ENCODE measurements at regions not wholly inside any gene's neighbourhood (a gene's known extent, or its start where the extent isn't known, plus 50 kb on each side); places are given as distances from the start of the nearest gene placed in this dataset.

- H3K4me3 ChIP-seq (replicated peaks in 1 of 4; ENCODE audit: control extremely low read depth in 1 of 4, insufficient read depth in 1 of 4, low read depth in 3 of 4, low read length in 4 of 4): no peak overlapping the region
- no peak overlapping the region for H3K9ac ChIP-seq (ENCODE audit: insufficient read depth, low read length)
- H3K27ac ChIP-seq (ENCODE audit: insufficient read depth, low read length): no peak overlapping the region
- no peaks in the 10 kb centered on the region for H4K20me1 ChIP-seq (ENCODE audit: control insufficient read depth, extremely low read depth, insufficient read depth, low read length)
- H3K27me3 ChIP-seq (ENCODE audit: control insufficient read depth, insufficient read depth, low read length): no peaks in the 10 kb centered on the region
- no peaks in the 10 kb centered on the region for H3K9me3 ChIP-seq (ENCODE audit: control insufficient read depth, insufficient read depth, low read depth, low read length)
- H2AFZ ChIP-seq (ENCODE audit: low read length): no peak overlapping the region
- TF ChIP-seq EZH2 (IDR thresholded peaks at IDR 0.05; ENCODE audit: low read length, missing control alignments): no peak
- TF ChIP-seq CTCF (conservative IDR thresholded peaks at IDR 0.05 in 1 of 2, IDR thresholded peaks at IDR 0.05 in 1 of 2; ENCODE audit: low read depth in 1 of 2, low read length in 2 of 2): no peak
- no peaks in the 10 kb centered on the region for H3K79me2 ChIP-seq (ENCODE audit: control insufficient read depth, insufficient read depth, low read length)
- H3K4me2 ChIP-seq (ENCODE audit: extremely low read depth, insufficient read depth, low read length): no peak overlapping the region
- H3K4me1 ChIP-seq (ENCODE audit: control insufficient read depth, extremely low read depth, insufficient read depth, low read length): no peaks in the 10 kb centered on the region
- no peaks in the 10 kb centered on the region for H3K36me3 ChIP-seq (ENCODE audit: control insufficient read depth, insufficient read depth, low read length)
- DNase-seq (ENCODE audit: low read depth in 2 of 2): no peak
These were observed 169.1 kb upstream of the CTNNB1 start for GRCh38 chr3:41030220-41030619.

- H3K4me3 ChIP-seq (replicated peaks in 1 of 4; ENCODE audit: control extremely low read depth in 1 of 4, insufficient read depth in 1 of 4, low read depth in 3 of 4, low read length in 4 of 4): no peak overlapping the region
- H3K27ac ChIP-seq (ENCODE audit: insufficient read depth, low read length): no peak overlapping the region
- H3K9me3 ChIP-seq (ENCODE audit: control insufficient read depth, insufficient read depth, low read depth, low read length): no peaks in the 10 kb centered on the region
- no peak overlapping the region for H2AFZ ChIP-seq (ENCODE audit: low read length)
- no peak for DNase-seq (ENCODE audit: low read depth in 2 of 2)
- no peaks in the 10 kb centered on the region for H3K27me3 ChIP-seq (ENCODE audit: control insufficient read depth, insufficient read depth, low read length)
- no peaks in the 10 kb centered on the region for H4K20me1 ChIP-seq (ENCODE audit: control insufficient read depth, extremely low read depth, insufficient read depth, low read length)
- H3K9ac ChIP-seq (ENCODE audit: insufficient read depth, low read length): no peak overlapping the region
- H3K36me3 ChIP-seq (ENCODE audit: control insufficient read depth, insufficient read depth, low read length): no peaks in the 10 kb centered on the region
- no peaks in the 10 kb centered on the region for H3K79me2 ChIP-seq (ENCODE audit: control insufficient read depth, insufficient read depth, low read length)
- H3K4me2 ChIP-seq (ENCODE audit: extremely low read depth, insufficient read depth, low read length): no peak overlapping the region
- H3K4me1 ChIP-seq (ENCODE audit: control insufficient read depth, extremely low read depth, insufficient read depth, low read length): no peaks in the 10 kb centered on the region
- TF ChIP-seq CTCF (conservative IDR thresholded peaks at IDR 0.05 in 1 of 2, IDR thresholded peaks at IDR 0.05 in 1 of 2; ENCODE audit: low read depth in 1 of 2, low read length in 2 of 2) (no peak), EZH2 (IDR thresholded peaks at IDR 0.05; ENCODE audit: low read length, missing control alignments) (no peak)
These were observed 167.9 kb upstream of the CTNNB1 start for GRCh38 chr3:41031401-41031800.

- no peak overlapping the region for H3K9ac ChIP-seq (ENCODE audit: insufficient read depth, low read length)
- no peaks in the 10 kb centered on the region for H3K9me3 ChIP-seq (ENCODE audit: control insufficient read depth, insufficient read depth, low read depth, low read length)
- TF ChIP-seq EZH2 (IDR thresholded peaks at IDR 0.05; ENCODE audit: low read length, missing control alignments) (no peak), CTCF (conservative IDR thresholded peaks at IDR 0.05 in 1 of 2, IDR thresholded peaks at IDR 0.05 in 1 of 2; ENCODE audit: low read depth in 1 of 2, low read length in 2 of 2) (no peak)
- no peak overlapping the region for H3K4me3 ChIP-seq (replicated peaks in 1 of 4; ENCODE audit: control extremely low read depth in 1 of 4, insufficient read depth in 1 of 4, low read depth in 3 of 4, low read length in 4 of 4)
- no peaks in the 10 kb centered on the region for H3K27me3 ChIP-seq (ENCODE audit: control insufficient read depth, insufficient read depth, low read length)
- H2AFZ ChIP-seq (ENCODE audit: low read length): no peak overlapping the region
- no peak for DNase-seq (ENCODE audit: low read depth in 2 of 2)
- H3K27ac ChIP-seq (ENCODE audit: insufficient read depth, low read length): no peak overlapping the region
- H4K20me1 ChIP-seq (ENCODE audit: control insufficient read depth, extremely low read depth, insufficient read depth, low read length): no peaks in the 10 kb centered on the region
- no peak overlapping the region for H3K4me2 ChIP-seq (ENCODE audit: extremely low read depth, insufficient read depth, low read length)
- H3K4me1 ChIP-seq (ENCODE audit: control insufficient read depth, extremely low read depth, insufficient read depth, low read length): no peaks in the 10 kb centered on the region
- H3K36me3 ChIP-seq (ENCODE audit: control insufficient read depth, insufficient read depth, low read length): no peaks in the 10 kb centered on the region
- H3K79me2 ChIP-seq (ENCODE audit: control insufficient read depth, insufficient read depth, low read length): no peaks in the 10 kb centered on the region
These were observed 165.3 kb upstream of the CTNNB1 start for GRCh38 chr3:41033956-41034519.

Measured in fibroblast of lung (primary cell).